ENCODE measurements at regions not wholly inside any gene's neighbourhood (a gene's known extent, or its start where the extent isn't known, plus 50 kb on each side); places are given as distances from the start of the nearest gene placed in this dataset.

GRCh38 chr10:118499186-118499585 lies 96.3 kb downstream of the PRLHR start:
- BruUV-seq (replicated peaks) = no TSS peak
- no peak for ATAC-seq
- H3K36me3 ChIP-seq (replicated peaks in 1 of 2; ENCODE audit: control insufficient read depth in 1 of 2, insufficient read depth in 2 of 2, low read length in 2 of 2) = no peaks in the 10 kb centered on the region
- FAIRE-seq = no peak
- no peaks in the 10 kb centered on the region for H3K4me1 ChIP-seq (ENCODE audit: insufficient read depth, low read length)
- TF ChIP-seq ZFP36 (IDR thresholded peaks at IDR 0.05; ENCODE audit: borderline replicate concordance, low read depth, low read length, partially characterized antibody) (no peak), NFE2L1 (CRISPR knock-in tag; IDR thresholded peaks at IDR 0.05; ENCODE audit: borderline replicate concordance) (no peak)
- H2AFZ ChIP-seq (ENCODE audit: low read length) = no peak overlapping the region
- DNase-seq (ENCODE audit: low spot score) = no peak
- H3K27ac ChIP-seq (ENCODE audit: extremely low read length, insufficient read depth, low read length) = no peak overlapping the region
- no peak overlapping the region for H3K4me3 ChIP-seq (replicated peaks in 1 of 3; ENCODE audit: insufficient read depth in 1 of 3, low read depth in 2 of 3, low read length in 3 of 3)
- no peak overlapping the region for H3K4me2 ChIP-seq (ENCODE audit: low read depth, low read length)
- no peaks in the 10 kb centered on the region for H3K9me3 ChIP-seq (ENCODE audit: low read length)
- H3K79me2 ChIP-seq (ENCODE audit: insufficient read depth, low read length) = no peaks in the 10 kb centered on the region
- ChIA-PET POLR2A (no interaction called here), CTCF (ENCODE audit: low intra/inter-chr PET ratio, low total read pairs) (no interaction called here)
- in situ Hi-C loops (cut with HindIII; ENCODE audit: extremely low pct_ligation_motif_present, low pct_unique_long_range_greater_than_20kb) (no loop called here), intact Hi-C loops (cut with micrococcal nuclease; ENCODE audit: unreplicated experiment) (no loop called here)
- peaks cover 0 to 17% of the 10 kb centered on the region in 2 experiments; a peak in 1 of 5 replicates for H3K27me3 ChIP-seq (ENCODE audit: control insufficient read depth in 1 of 2, insufficient read depth in 2 of 2, low read length in 2 of 2)
- no peak overlapping the region for H3K9ac ChIP-seq (ENCODE audit: insufficient read depth, low read depth, low read length)
- 15% methylated on average over 3 of the region's 3 CpGs for WGBS (ENCODE audit: low lambda C conversion rate)
- H4K20me1 ChIP-seq (ENCODE audit: insufficient read depth, low read length) = no peaks in the 10 kb centered on the region

- TF ChIP-seq ZNF124 (CRISPR knock-in tag; IDR thresholded peaks at IDR 0.05) = no peak
- TF ChIP-seq RARA (CRISPR knock-in tag; IDR thresholded peaks at IDR 0.05) = no peak
- no peak for TF ChIP-seq SETDB1 (CRISPR knock-in tag; IDR thresholded peaks at IDR 0.05; ENCODE audit: borderline replicate concordance)
- TF ChIP-seq ZFP36 (IDR thresholded peaks at IDR 0.05; ENCODE audit: borderline replicate concordance, low read depth, low read length, partially characterized antibody) = no peak
- TF ChIP-seq ZNF670 (CRISPR knock-in tag; IDR thresholded peaks at IDR 0.05; ENCODE audit: borderline replicate concordance) = no peak
- no peak for TF ChIP-seq LCORL (IDR thresholded peaks at IDR 0.05)
- TF ChIP-seq LCORL (CRISPR knock-in tag; IDR thresholded peaks at IDR 0.05) = no peak
- no peak for TF ChIP-seq ELK4 (CRISPR knock-in tag; IDR thresholded peaks at IDR 0.05; ENCODE audit: borderline replicate concordance)
- no peak for TF ChIP-seq MXD3 (CRISPR knock-in tag; IDR thresholded peaks at IDR 0.05)
- no peak for TF ChIP-seq SIX4 (CRISPR knock-in tag; IDR thresholded peaks at IDR 0.05)
- TF ChIP-seq DMTF1 (CRISPR knock-in tag; IDR thresholded peaks at IDR 0.05) = no peak
- no peak for TF ChIP-seq ZNF839 (CRISPR knock-in tag; IDR thresholded peaks at IDR 0.05; ENCODE audit: borderline replicate concordance)
- no peak for TF ChIP-seq MLLT10 (CRISPR knock-in tag; IDR thresholded peaks at IDR 0.05)
- no peak for TF ChIP-seq ZNF790 (CRISPR knock-in tag; IDR thresholded peaks at IDR 0.05; ENCODE audit: borderline replicate concordance)
- Histone ChIP-seq H3K4me3 (replicated peaks in 1 of 3; ENCODE audit: insufficient read depth in 1 of 3, low read depth in 2 of 3, low read length in 3 of 3) (no peak overlapping the region), H3K9me3 (ENCODE audit: low read length) (no peaks in the 10 kb centered on the region), H3K9ac (ENCODE audit: insufficient read depth, low read depth, low read length) (no peak overlapping the region), H2AFZ (ENCODE audit: low read length) (no peak overlapping the region), H3K27ac (ENCODE audit: extremely low read length, insufficient read depth, low read length) (no peak overlapping the region), H4K20me1 (ENCODE audit: insufficient read depth, low read length) (no peaks in the 10 kb centered on the region), H3K4me2 (ENCODE audit: low read depth, low read length) (no peak overlapping the region), H3K27me3 (ENCODE audit: control insufficient read depth in 1 of 2, insufficient read depth in 2 of 2, low read length in 2 of 2) (peaks cover 0 to 17% of the 10 kb centered on the region in 2 experiments; a peak in 1 of 5 replicates), H3K79me2 (ENCODE audit: insufficient read depth, low read length) (no peaks in the 10 kb centered on the region), H3K4me1 (ENCODE audit: insufficient read depth, low read length) (no peaks in the 10 kb centered on the region), H3K36me3 (replicated peaks in 1 of 2; ENCODE audit: control insufficient read depth in 1 of 2, insufficient read depth in 2 of 2, low read length in 2 of 2) (no peaks in the 10 kb centered on the region)
- no TSS peak for BruUV-seq (replicated peaks)
- POLR2A ChIA-PET = no interaction called here
- no peak for FAIRE-seq
- CTCF ChIA-PET (ENCODE audit: low intra/inter-chr PET ratio, low total read pairs) = no interaction called here
- no peak for DNase-seq (ENCODE audit: low spot score)
- no peak for ATAC-seq
- in situ Hi-C loops (cut with HindIII; ENCODE audit: extremely low pct_ligation_motif_present, low pct_unique_long_range_greater_than_20kb) (no loop called here), intact Hi-C loops (cut with micrococcal nuclease; ENCODE audit: unreplicated experiment) (no loop called here)
- WGBS (ENCODE audit: low lambda C conversion rate) = 18% methylated on average over 4 of the region's 4 CpGs
Measured at GRCh38 chr10:118498623-118499022, 96.8 kb downstream of the PRLHR start.
